ENCODE measurements at regions not wholly inside any gene's neighbourhood (a gene's known extent, or its start where the extent isn't known, plus 50 kb on each side); places are given as distances from the start of the nearest gene placed in this dataset.

DNA sequence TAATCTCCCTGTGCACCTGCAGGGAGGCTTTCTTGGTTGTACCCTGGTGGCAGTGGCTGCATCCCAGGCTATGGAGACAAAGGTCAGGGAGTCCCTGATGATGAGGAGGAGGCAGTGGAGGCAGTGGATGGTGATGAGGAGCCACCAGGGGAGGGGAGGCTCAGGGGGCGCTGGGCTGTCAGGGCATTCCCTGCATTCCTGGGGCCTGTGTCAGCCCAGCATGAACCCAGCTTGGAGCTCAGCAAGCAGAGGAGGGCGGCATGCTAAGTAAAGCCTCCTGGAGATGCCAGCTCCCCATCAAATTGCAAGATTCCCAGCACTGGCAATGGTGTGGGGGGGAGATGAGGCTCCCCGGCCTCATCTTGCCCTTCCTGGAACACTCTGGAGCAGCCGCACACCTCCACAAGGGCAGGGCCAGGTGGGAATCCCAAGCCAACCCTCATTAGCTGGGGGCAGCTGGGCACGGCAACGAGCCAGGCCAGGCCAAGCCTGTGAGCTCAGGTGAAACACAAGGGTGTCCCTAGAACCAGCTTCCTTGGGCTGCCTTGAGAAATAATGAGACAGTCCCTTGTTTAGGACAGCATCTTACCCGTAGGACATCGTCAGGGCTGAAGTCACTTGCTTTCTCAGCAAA lies 469.5 kb downstream of the MATN1 start:
- TF ChIP-seq CTCF (optimal IDR thresholded peaks at IDR 0.05 in 1 of 3, IDR thresholded peaks at IDR 0.05 in 1 of 3, conservative IDR thresholded peaks at IDR 0.05 in 1 of 3; ENCODE audit: extremely low read depth in 1 of 3, insufficient read depth in 2 of 3, low read length in 3 of 3) (no peak), EZH2 (IDR thresholded peaks at IDR 0.05; ENCODE audit: low read length) (no peak)

Data from keratinocyte (primary cell).